ENCODE measurements at regions not wholly inside any gene's neighbourhood (a gene's known extent, or its start where the extent isn't known, plus 50 kb on each side); places are given as distances from the start of the nearest gene placed in this dataset.

- TF ChIP-seq CTCF (IDR thresholded peaks at IDR 0.05) = no peak
- TF ChIP-seq POLR2A (IDR thresholded peaks at IDR 0.05) = no peak
These were observed 1178.0 kb downstream of the JRKL start for GRCh38 chr11:97567801-97568200.

Data from breast epithelium (tissue), 3 donors.